NCI-H2196 (cell line): ENCODE measurements at regions not wholly inside any gene's neighbourhood (a gene's known extent, or its start where the extent isn't known, plus 50 kb on each side); places are given as distances from the start of the nearest gene placed in this dataset.
A peak's percentile ranks its signal among the peaks of the same experiment; 100 is the strongest.

Experiments used
- DNase-seq: peaks from one replicate; lab custom pipeline; 2025; ENCODE audit not compliant: unreplicated experiment; lab: John Stamatoyannopoulos, UW

- DNase-seq = peak; percentile 5
These were observed 52.1 kb downstream of the MPP7 start for GRCh38 chr10:28250782-28251181.

- DNase-seq = no peak
These were observed 52.5 kb downstream of the MPP7 start for GRCh38 chr10:28250358-28250757.

- DNase-seq = no peak
These were observed 53.4 kb downstream of the MPP7 start for GRCh38 chr10:28249512-28249911.

GRCh38 chr10:28248092-28248491 lies 54.8 kb downstream of the MPP7 start:
- DNase-seq = no peak

GRCh38 chr10:28246023-28246422 lies 56.8 kb downstream of the MPP7 start:
- DNase-seq = no peak

GRCh38 chr10:28243923-28244322 lies 58.9 kb downstream of the MPP7 start:
- no peak for DNase-seq

GRCh38 chr10:28242555-28243204 lies 60.2 kb downstream of the MPP7 start:
- DNase-seq = no peak

- DNase-seq = peak; percentile 61
These were observed 61.0 kb downstream of the MPP7 start for GRCh38 chr10:28241741-28242399.

GRCh38 chr10:28240400-28240799 lies 62.5 kb downstream of the MPP7 start:
- DNase-seq = no peak

- no peak for DNase-seq
These were observed 66.3 kb downstream of the MPP7 start for GRCh38 chr10:28236591-28236990.

- DNase-seq = no peak
These were observed 82.1 kb downstream of the MPP7 start for GRCh38 chr10:28220811-28221210.

- no peak for DNase-seq
These were observed 83.6 kb downstream of the MPP7 start for GRCh38 chr10:28219251-28219650.

- DNase-seq = no peak
These were observed 85.0 kb downstream of the MPP7 start for GRCh38 chr10:28217848-28218247.

- DNase-seq = no peak
These were observed 86.9 kb downstream of the MPP7 start for GRCh38 chr10:28215930-28216329.

GRCh38 chr10:28214219-28214618 lies 88.6 kb downstream of the MPP7 start:
- no peak for DNase-seq

- DNase-seq = no peak
These were observed 91.1 kb downstream of the MPP7 start for GRCh38 chr10:28211759-28212158.

GRCh38 chr10:28207799-28208198 lies 95.1 kb downstream of the MPP7 start:
- no peak for DNase-seq

GRCh38 chr10:28202941-28203352 lies 99.9 kb downstream of the MPP7 start:
- DNase-seq = no peak

GRCh38 chr10:28201410-28202400 lies 101.2 kb downstream of the MPP7 start:
- DNase-seq = no peak

- DNase-seq = no peak
These were observed 102.1 kb downstream of the MPP7 start for GRCh38 chr10:28200775-28201174.

GRCh38 chr10:28199941-28200340 lies 102.9 kb downstream of the MPP7 start:
- no peak for DNase-seq

- no peak for DNase-seq
These were observed 112.7 kb downstream of the MPP7 start for GRCh38 chr10:28190196-28190595.
